ENCODE measurements at regions not wholly inside any gene's neighbourhood (a gene's known extent, or its start where the extent isn't known, plus 50 kb on each side); places are given as distances from the start of the nearest gene placed in this dataset.

GRCh38 chr5:20494706-20495105 is 506.7 kb upstream of the CDH18 start:
- no peaks in the 10 kb centered on the region for H3K9me3 ChIP-seq
- DNase-seq (no peak), ATAC-seq (no peak), FAIRE-seq (no peak)
- H3K4me1 ChIP-seq: peaks cover 0 to 3% (median 0%) of the 10 kb centered on the region in 3 donors
- no peak overlapping the region for H3K27ac ChIP-seq
- no peak overlapping the region for H3K4me3 ChIP-seq
- no peaks in the 10 kb centered on the region for H3K36me3 ChIP-seq
- 88 to 96% methylated on average over 5 of the region's 5 CpGs for WGBS, 2 donors
- no peak for TF ChIP-seq CTCF (IDR thresholded peaks at IDR 0.05)
- H3K27me3 ChIP-seq: no peaks in the 10 kb centered on the region
- intact Hi-C loops (cut with DNase I): no loop called here

- Histone ChIP-seq H3K4me1 (no peaks in the 10 kb centered on the region), H3K36me3 (no peaks in the 10 kb centered on the region), H3K27ac (no peak overlapping the region), H3K27me3 (no peaks in the 10 kb centered on the region), H3K4me3 (no peak overlapping the region), H3K9me3 (no peaks in the 10 kb centered on the region)
- intact Hi-C loops (cut with DNase I): no loop called here
- DNase-seq (no peak), ATAC-seq (no peak), FAIRE-seq (no peak)
- no peak for TF ChIP-seq CTCF (IDR thresholded peaks at IDR 0.05)
- 73 to 81% methylated on average over 4 of the region's 4 CpGs for WGBS, 2 donors
Measured at GRCh38 chr5:20486826-20487225, 498.8 kb upstream of the CDH18 start.

GRCh38 chr5:20476016-20476415 is 488.0 kb upstream of the CDH18 start:
- Histone ChIP-seq H3K27me3 (no peaks in the 10 kb centered on the region), H3K4me3 (no peak overlapping the region), H3K9me3 (no peaks in the 10 kb centered on the region), H3K4me1 (no peaks in the 10 kb centered on the region), H3K36me3 (no peaks in the 10 kb centered on the region), H3K27ac (no peak overlapping the region)
- TF ChIP-seq CTCF (IDR thresholded peaks at IDR 0.05): no peak
- WGBS, 2 donors: 57 to 60% methylated on average over 1 of the region's 1 CpG
- DNase-seq (no peak), FAIRE-seq (no peak), ATAC-seq (no peak)
- intact Hi-C loops (cut with DNase I): no loop called here

- H3K9me3 ChIP-seq: no peaks in the 10 kb centered on the region
- ATAC-seq: no peak
- no peaks in the 10 kb centered on the region for H3K36me3 ChIP-seq
- no peak for TF ChIP-seq CTCF (IDR thresholded peaks at IDR 0.05)
- intact Hi-C loops (cut with DNase I): no loop called here
- H3K27ac ChIP-seq: no peak overlapping the region
- H3K4me3 ChIP-seq: no peak overlapping the region
- no peak for DNase-seq
- H3K27me3 ChIP-seq: no peaks in the 10 kb centered on the region
- H3K4me1 ChIP-seq: no peaks in the 10 kb centered on the region
- 83 to 88% methylated on average over 1 of the region's 1 CpG for WGBS, 2 donors
- no peak for FAIRE-seq
Measured at GRCh38 chr5:20470997-20471396, 483.0 kb upstream of the CDH18 start.

- WGBS, 2 donors: 47 to 60% methylated on average over 2 of the region's 2 CpGs
- ATAC-seq: no peak
- DNase-seq: no peak
- Histone ChIP-seq H3K9me3 (no peaks in the 10 kb centered on the region), H3K27ac (no peak overlapping the region), H3K4me3 (no peak overlapping the region), H3K36me3 (no peaks in the 10 kb centered on the region), H3K27me3 (no peaks in the 10 kb centered on the region), H3K4me1 (no peaks in the 10 kb centered on the region)
- intact Hi-C loops (cut with DNase I): no loop called here
- TF ChIP-seq CTCF (IDR thresholded peaks at IDR 0.05): no peak
- no peak for FAIRE-seq
Measured at GRCh38 chr5:20469792-20470191, 481.8 kb upstream of the CDH18 start.
